Stimulated activated CD4-positive, alpha-beta T cell treated with anti-CD3 and anti-CD28 coated beads, Interleukin-1b, Interleukin-23, amount 100 ng/mL, for 4 hours (primary cell): ENCODE measurements at regions not wholly inside any gene's neighbourhood (a gene's known extent, or its start where the extent isn't known, plus 50 kb on each side); places are given as distances from the start of the nearest gene placed in this dataset.
"Not testable (repeated sequence)": the region's sequence is repeated elsewhere in the genome, so short reads cannot be mapped to it uniquely, and the experiment has no call there.

Experiments
- DNase-seq, 2 donors: peaks; one replicate each; pipeline ENCODE4 v3.0.0-alpha.2; 2020; ENCODE audit warnings: low read depth in 2 of 2

- DNase-seq, result not testable (repeated sequence)
Measured at GRCh38 chr2:87573386-87574192, 174.3 kb upstream of the PLGLB2 start.

GRCh38 chr2:87574193-87575119 is 173.4 kb upstream of the PLGLB2 start:
- not testable (repeated sequence) for DNase-seq

GRCh38 chr2:87575138-87575537 is 172.7 kb upstream of the PLGLB2 start:
- DNase-seq, result not testable (repeated sequence)

GRCh38 chr2:87577358-87577757 is 170.5 kb upstream of the PLGLB2 start:
- not testable (repeated sequence) for DNase-seq

- not testable (repeated sequence) for DNase-seq
Measured at GRCh38 chr2:87582152-87582551, 165.7 kb upstream of the PLGLB2 start.

GRCh38 chr2:87582579-87582978 is 165.3 kb upstream of the PLGLB2 start:
- not testable (repeated sequence) for DNase-seq

- DNase-seq, result not testable (repeated sequence)
Measured at GRCh38 chr2:87583370-87583769, 164.5 kb upstream of the PLGLB2 start.

GRCh38 chr2:87583803-87584202 is 164.1 kb upstream of the PLGLB2 start:
- not testable (repeated sequence) for DNase-seq

- DNase-seq, result not testable (repeated sequence)
Measured at GRCh38 chr2:87584268-87584906, 163.5 kb upstream of the PLGLB2 start.

- DNase-seq, result not testable (repeated sequence)
Measured at GRCh38 chr2:87587934-87588333, 160.0 kb upstream of the PLGLB2 start.

- DNase-seq, result not testable (repeated sequence)
Measured at GRCh38 chr2:87592974-87593373, 154.9 kb upstream of the PLGLB2 start.

GRCh38 chr2:87593784-87594610 is 153.9 kb upstream of the PLGLB2 start:
- DNase-seq, result not testable (repeated sequence)

GRCh38 chr2:87594611-87594992 is 153.3 kb upstream of the PLGLB2 start:
- not testable (repeated sequence) for DNase-seq

- DNase-seq, result not testable (repeated sequence)
Measured at GRCh38 chr2:87595017-87595416, 152.9 kb upstream of the PLGLB2 start.

- DNase-seq, result not testable (repeated sequence)
Measured at GRCh38 chr2:87600961-87601360, 146.9 kb upstream of the PLGLB2 start.

GRCh38 chr2:87602118-87602517 is 145.8 kb upstream of the PLGLB2 start:
- DNase-seq, result not testable (repeated sequence)

- DNase-seq, result not testable (repeated sequence)
Measured at GRCh38 chr2:87602728-87603127, 145.2 kb upstream of the PLGLB2 start.

- not testable (repeated sequence) for DNase-seq
Measured at GRCh38 chr2:87603418-87604278, 144.2 kb upstream of the PLGLB2 start.

GRCh38 chr2:87604279-87604818 is 143.5 kb upstream of the PLGLB2 start:
- DNase-seq, result not testable (repeated sequence)

- DNase-seq, result not testable (repeated sequence)
Measured at GRCh38 chr2:87604980-87605379, 142.9 kb upstream of the PLGLB2 start.
